Testis (tissue), 2 donors: ENCODE measurements at regions not wholly inside any gene's neighbourhood (a gene's known extent, or its start where the extent isn't known, plus 50 kb on each side); places are given as distances from the start of the nearest gene placed in this dataset.

Experiments
- DNase-seq: peaks from one replicate; pipeline ENCODE4 v3.0.0-alpha.2; 2019
- H3K27ac ChIP-seq, 2 donors: fragments of 200-600 bp; sonication (generic); one replicate each; pipeline ENCODE4 v1.5.1; 2019
- H3K27me3 ChIP-seq: fragments of 200-600 bp; sonication (generic); one replicate; pipeline ENCODE4 v1.5.1; 2019
- H3K36me3 ChIP-seq: fragments of 200-600 bp; sonication (generic); one replicate; pipeline ENCODE4 v1.5.1; 2017; ENCODE audit warnings: low read depth; ENCODE audit errors: missing control alignments
- H3K4me1 ChIP-seq: fragments of 200-600 bp; sonication (generic); one replicate; pipeline ENCODE4 v1.5.1; 2019
- H3K4me3 ChIP-seq, 2 donors: fragments of 200-600 bp; sonication (generic); one replicate each; pipeline ENCODE4 v1.5.1; 2017 to 2019
- H3K9me3 ChIP-seq: fragments of 200-600 bp; sonication (generic); one replicate; pipeline ENCODE4 v1.5.1; 2017
- CTCF ChIP-seq, 3 experiments: fragments of 450-650 bp in 2 of 3; fragments of 200-600 bp in 1 of 3; sonication (generic) in 1 of 3; IDR thresholded peaks; one replicate each; pipeline ENCODE4 v1.5.1; 2016 to 2019; ENCODE audit warnings: antibody characterized with exemption in 3 of 3, mild to moderate bottlenecking in 2 of 3, moderate library complexity in 1 of 3
- POLR2A ChIP-seq: fragments of 450-650 bp; IDR thresholded peaks from one replicate; pipeline ENCODE4 v1.6.1; 2017; ENCODE audit warnings: antibody characterized with exemption, mild to moderate bottlenecking, moderate library complexity
- WGBS, 2 donors: methylation state at CpG; one replicate each; pipeline ENCODE4 v1.1.5; 2018; 5-methylcytosine and 5-hydroxymethylcytosine counted together
- intact Hi-C: fragments of 100-400 bp; cut with DNase I; formaldehyde crosslinking; loops from one replicate; pipeline ENCODE4 v1.15.1; 2023; ENCODE audit warnings: low total_unique reads

DNA sequence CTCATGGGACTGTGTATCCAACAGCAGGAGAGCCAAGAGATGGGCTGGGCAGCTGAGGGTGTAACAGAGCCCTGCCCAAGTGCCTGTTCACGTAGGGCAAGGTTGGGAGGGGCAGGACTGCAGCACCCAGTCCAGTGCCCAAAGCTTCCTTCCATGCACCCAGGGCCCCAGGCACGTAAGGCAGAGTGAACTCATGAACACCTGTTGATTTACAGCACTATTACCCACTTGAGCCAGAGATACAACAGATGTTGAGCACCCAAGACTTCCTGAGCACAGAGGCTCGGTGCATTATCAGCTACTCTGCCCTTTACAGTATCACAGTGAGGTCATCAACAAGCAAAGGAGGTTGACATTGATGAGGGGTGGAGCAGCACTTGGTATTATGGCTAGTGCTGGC, 50.2 kb upstream of the FHL2 start:
- TF ChIP-seq POLR2A = no peak
- no peak for TF ChIP-seq CTCF (IDR thresholded peaks at IDR 0.05)
- H3K27me3 ChIP-seq = no peaks in the 10 kb centered on the region
- no peaks in the 10 kb centered on the region for H3K4me1 ChIP-seq
- DNase-seq = no peak
- H3K36me3 ChIP-seq = no peaks in the 10 kb centered on the region
- intact Hi-C loops = no loop called here
- no peak overlapping the region for H3K4me3 ChIP-seq
- no peak overlapping the region for H3K27ac ChIP-seq
- 76 to 89% methylated on average over 3 of the region's 3 CpGs for WGBS, 2 donors
- no peaks in the 10 kb centered on the region for H3K9me3 ChIP-seq
